ENCODE measurements at regions not wholly inside any gene's neighbourhood (a gene's known extent, or its start where the extent isn't known, plus 50 kb on each side); places are given as distances from the start of the nearest gene placed in this dataset.
"Not testable (repeated sequence)": the region's sequence is repeated elsewhere in the genome, so short reads cannot be mapped to it uniquely, and the experiment has no call there.

DNA sequence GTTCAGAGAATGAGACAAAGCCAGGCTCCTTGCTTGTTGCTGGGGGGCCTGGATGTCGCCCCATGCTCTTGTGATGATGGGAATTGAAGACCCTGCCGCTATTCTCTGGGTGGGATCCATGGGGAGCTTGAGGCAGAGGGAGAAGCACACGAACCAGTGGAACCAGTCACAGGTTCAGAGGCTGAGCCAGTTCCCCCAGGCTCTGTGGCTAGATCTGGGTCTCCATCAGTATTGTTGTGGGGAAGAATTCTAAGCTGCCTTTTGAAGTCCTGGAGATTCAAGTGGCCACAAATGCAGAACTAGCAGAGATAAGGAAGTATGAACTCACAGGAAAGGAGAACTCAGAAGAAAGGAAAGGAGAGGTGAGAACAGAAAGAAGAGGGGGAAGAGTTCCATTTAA is 219.4 kb downstream of the MSX2 start:
- TF ChIP-seq, protein P1, sequence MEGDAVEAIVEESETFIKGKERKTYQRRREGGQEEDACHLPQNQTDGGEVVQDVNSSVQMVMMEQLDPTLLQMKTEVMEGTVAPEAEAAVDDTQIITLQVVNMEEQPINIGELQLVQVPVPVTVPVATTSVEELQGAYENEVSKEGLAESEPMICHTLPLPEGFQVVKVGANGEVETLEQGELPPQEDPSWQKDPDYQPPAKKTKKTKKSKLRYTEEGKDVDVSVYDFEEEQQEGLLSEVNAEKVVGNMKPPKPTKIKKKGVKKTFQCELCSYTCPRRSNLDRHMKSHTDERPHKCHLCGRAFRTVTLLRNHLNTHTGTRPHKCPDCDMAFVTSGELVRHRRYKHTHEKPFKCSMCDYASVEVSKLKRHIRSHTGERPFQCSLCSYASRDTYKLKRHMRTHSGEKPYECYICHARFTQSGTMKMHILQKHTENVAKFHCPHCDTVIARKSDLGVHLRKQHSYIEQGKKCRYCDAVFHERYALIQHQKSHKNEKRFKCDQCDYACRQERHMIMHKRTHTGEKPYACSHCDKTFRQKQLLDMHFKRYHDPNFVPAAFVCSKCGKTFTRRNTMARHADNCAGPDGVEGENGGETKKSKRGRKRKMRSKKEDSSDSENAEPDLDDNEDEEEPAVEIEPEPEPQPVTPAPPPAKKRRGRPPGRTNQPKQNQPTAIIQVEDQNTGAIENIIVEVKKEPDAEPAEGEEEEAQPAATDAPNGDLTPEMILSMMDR (IDR thresholded peaks at IDR 0.05) = no peak

DNA sequence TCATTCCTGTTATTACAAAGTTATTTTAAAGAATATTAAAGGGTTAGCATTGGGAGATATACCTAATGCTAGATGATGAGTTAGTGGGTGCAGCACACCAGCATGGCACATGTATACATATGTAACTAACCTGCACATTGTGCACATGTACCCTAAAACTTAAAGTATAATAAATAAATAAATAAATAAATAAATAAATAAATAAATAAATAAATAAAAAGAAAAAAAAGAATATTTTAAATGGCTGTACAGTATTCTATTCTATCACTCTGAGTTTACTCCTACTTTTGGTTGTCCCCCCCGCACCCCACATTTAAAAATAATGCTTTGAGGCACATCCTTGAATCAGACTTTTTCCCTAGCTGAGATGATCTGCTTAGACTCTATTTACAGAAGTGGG is 218.6 kb downstream of the MSX2 start:
- not testable (repeated sequence) for H3K4me3 ChIP-seq; DNase-seq (ENCODE audit: low spot score); H3K36me3 ChIP-seq; ATAC-seq (ENCODE audit: insufficient number of reproducible peaks, low FRiP score, low read depth); H3K4me1 ChIP-seq (ENCODE audit: control insufficient read depth in 1 of 2, low read depth in 2 of 2); H3K27me3 ChIP-seq (replicated peaks; ENCODE audit: insufficient read depth); H3K9me3 ChIP-seq; H3K27ac ChIP-seq

More for the DNA sequence above, 219.4 kb downstream of the MSX2 start:
- H3K36me3 ChIP-seq = no peaks in the 10 kb centered on the region
- DNase-seq (ENCODE audit: low spot score) (no peak), ATAC-seq (ENCODE audit: insufficient number of reproducible peaks, low FRiP score, low read depth) (no peak)
- no peaks in the 10 kb centered on the region for H3K9me3 ChIP-seq
- H3K4me1 ChIP-seq (ENCODE audit: control insufficient read depth in 1 of 2, low read depth in 2 of 2) = no peaks in the 10 kb centered on the region
- H3K4me3 ChIP-seq = no peak overlapping the region
- H3K27ac ChIP-seq = no peak overlapping the region
- no peaks in the 10 kb centered on the region for H3K27me3 ChIP-seq (replicated peaks; ENCODE audit: insufficient read depth)

DNA sequence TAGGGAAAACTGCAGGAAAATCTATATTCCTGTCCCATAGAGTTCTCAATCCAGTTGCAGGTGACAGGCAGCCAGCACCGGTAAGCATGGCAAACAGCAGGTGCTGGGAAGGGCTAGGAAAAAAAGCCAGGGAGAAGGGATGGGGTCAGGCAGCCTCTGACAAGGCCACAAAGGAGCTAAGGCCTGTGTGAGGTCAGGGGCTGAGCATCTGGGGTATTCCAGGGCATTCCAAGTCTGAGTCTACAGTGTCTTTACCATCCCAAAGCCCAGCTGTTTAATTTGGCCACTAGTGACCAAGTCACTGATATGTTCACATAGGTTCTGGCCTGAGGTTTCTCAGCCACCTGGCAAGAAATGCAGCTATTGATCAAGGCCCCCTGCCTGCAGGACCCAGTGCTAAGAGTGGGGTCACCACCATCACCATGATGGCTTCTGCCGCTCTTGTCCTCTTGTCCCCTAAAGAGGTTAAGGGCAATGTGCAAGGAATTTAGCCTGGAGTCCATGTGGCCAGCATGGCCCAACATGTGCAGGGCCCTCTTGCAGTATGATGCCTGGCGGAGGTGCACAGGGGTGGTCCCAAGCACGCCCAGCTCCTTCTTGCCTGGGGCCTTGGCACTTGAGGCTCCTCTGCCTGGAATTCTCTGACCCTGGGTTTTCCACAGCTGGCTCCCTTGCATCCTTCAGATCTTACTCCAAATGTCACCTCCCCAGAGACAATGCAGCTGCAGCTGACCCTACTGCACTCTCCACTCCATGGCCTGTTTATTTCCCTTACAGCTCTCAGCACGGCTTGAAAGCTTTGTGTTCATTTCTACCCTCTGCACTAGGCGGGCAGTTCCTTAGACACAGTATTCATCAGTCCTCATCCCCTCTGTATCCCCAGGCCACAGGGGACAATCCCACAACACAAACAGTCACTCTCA is 213.1 kb downstream of the MSX2 start:
- H3K4me1 ChIP-seq (ENCODE audit: control insufficient read depth in 1 of 2, low read depth in 2 of 2) = no peaks in the 10 kb centered on the region
- no peak for ATAC-seq (ENCODE audit: insufficient number of reproducible peaks, low FRiP score, low read depth)
- TF ChIP-seq, protein P1 (IDR thresholded peaks at IDR 0.05) = no peak
- no peak overlapping the region for H3K27ac ChIP-seq
- H3K36me3 ChIP-seq = no peaks in the 10 kb centered on the region
- no peak overlapping the region for H3K4me3 ChIP-seq
- DNase-seq (ENCODE audit: low spot score) = no peak
- no peaks in the 10 kb centered on the region for H3K9me3 ChIP-seq
- no peaks in the 10 kb centered on the region for H3K27me3 ChIP-seq (replicated peaks; ENCODE audit: insufficient read depth)

DNA sequence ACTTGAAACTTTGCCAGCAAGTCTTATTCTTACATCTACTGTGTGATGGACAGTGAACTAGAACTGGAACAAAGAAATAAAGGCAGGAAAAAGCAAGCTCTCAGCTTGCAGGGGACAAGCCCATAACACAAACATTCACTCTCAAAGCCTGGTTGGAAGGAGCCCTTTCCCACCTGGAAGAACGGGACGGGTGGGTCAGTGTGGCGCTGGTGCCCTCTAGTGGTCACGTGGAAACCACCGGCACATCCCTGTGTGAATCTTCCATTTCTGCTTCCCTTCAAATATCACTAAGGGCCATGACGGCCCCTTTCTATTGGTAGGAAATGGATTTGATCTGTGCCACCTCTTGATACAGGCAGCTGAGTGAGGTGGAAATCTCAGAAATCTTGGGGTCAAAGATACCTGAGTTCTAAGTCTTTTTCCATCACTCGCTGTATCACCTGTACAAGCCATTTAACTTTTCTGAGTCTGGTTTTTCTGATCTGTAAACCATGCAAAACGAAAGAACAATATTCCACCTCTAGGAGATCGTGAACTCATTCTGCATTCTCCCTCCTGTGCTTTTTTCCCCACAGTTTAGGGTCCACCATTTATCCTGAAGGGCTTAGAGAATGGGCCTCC is 211.6 kb downstream of the MSX2 start:
- no peak overlapping the region for H3K27ac ChIP-seq
- no peaks in the 10 kb centered on the region for H3K4me1 ChIP-seq (ENCODE audit: control insufficient read depth in 1 of 2, low read depth in 2 of 2)
- no peaks in the 10 kb centered on the region for H3K36me3 ChIP-seq
- DNase-seq (ENCODE audit: low spot score) = no peak
- H3K27me3 ChIP-seq (replicated peaks; ENCODE audit: insufficient read depth) = no peaks in the 10 kb centered on the region
- H3K9me3 ChIP-seq = no peaks in the 10 kb centered on the region
- H3K4me3 ChIP-seq = no peak overlapping the region
- TF ChIP-seq, protein P1 (IDR thresholded peaks at IDR 0.05) = peak; percentile 78
- no peak for ATAC-seq (ENCODE audit: insufficient number of reproducible peaks, low FRiP score, low read depth)

DNA sequence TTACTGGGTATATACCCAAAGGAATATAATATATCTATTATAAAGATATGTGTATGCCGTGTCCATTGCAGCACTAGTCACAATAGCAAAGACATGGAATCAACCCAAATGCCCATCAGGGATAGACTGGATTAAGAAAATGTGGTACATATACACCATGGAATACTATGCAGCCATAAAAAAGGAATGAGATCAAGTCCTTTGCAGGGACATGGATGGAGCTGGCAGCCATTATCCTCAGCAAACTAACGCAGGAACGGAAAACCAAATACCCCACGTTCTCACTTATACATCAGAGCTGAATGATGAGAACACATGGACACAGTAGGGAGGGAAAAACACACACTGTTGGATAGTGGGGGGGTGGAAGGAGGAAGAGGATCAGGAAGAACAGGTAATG is 206.7 kb downstream of the MSX2 start:
- not testable (repeated sequence) for DNase-seq (ENCODE audit: low spot score); H3K9me3 ChIP-seq; ATAC-seq (ENCODE audit: insufficient number of reproducible peaks, low FRiP score, low read depth); H3K36me3 ChIP-seq; H3K4me1 ChIP-seq (ENCODE audit: control insufficient read depth in 1 of 2, low read depth in 2 of 2); H3K4me3 ChIP-seq; H3K27me3 ChIP-seq (replicated peaks; ENCODE audit: insufficient read depth); H3K27ac ChIP-seq

DNA sequence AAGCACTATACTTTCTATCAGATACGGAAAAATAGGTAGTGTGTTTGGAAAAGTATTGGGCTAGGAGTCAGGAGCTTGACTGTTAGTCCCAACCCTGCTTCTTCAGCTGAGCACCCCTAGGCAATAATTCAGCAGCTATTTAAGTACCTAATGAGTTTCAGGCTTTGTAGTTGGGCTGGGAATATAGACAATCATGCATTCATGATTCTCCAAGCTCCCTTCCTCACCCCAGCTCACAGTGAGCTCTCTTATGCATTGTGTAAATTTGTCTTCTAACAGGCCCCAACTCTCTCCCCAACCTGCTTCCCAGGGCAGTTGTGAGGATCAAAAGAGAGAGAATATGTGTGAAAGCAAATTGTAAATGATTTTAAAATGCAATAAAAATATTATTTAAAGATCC is 201.2 kb downstream of the MSX2 start:
- Histone ChIP-seq H3K27me3 (replicated peaks; ENCODE audit: insufficient read depth) (no peaks in the 10 kb centered on the region), H3K9me3 (no peaks in the 10 kb centered on the region), H3K27ac (no peak overlapping the region), H3K4me1 (ENCODE audit: control insufficient read depth in 1 of 2, low read depth in 2 of 2) (no peaks in the 10 kb centered on the region), H3K36me3 (no peaks in the 10 kb centered on the region), H3K4me3 (no peak overlapping the region)
- ATAC-seq (ENCODE audit: insufficient number of reproducible peaks, low FRiP score, low read depth) = no peak
- TF ChIP-seq, protein P1 (IDR thresholded peaks at IDR 0.05) = no peak
- no peak for DNase-seq (ENCODE audit: low spot score)

All from thoracic aorta (tissue), 2 donors.